Uterus (tissue), 3 donors: ENCODE measurements at regions not wholly inside any gene's neighbourhood (a gene's known extent, or its start where the extent isn't known, plus 50 kb on each side); places are given as distances from the start of the nearest gene placed in this dataset.

Experiments used
- DNase-seq, 2 donors: peaks; one replicate each; pipeline ENCODE4 v3.0.0-alpha.2; 2019 to 2020
- H3K27ac ChIP-seq, 2 donors: fragments of 200-600 bp; sonication (generic); 1 replicate in 1 of 2; 2 replicates in 1 of 2; pipeline ENCODE4 v1.5.1; 2016 to 2018
- H3K27me3 ChIP-seq, 2 donors: fragments of 200-600 bp; sonication (generic); one replicate each; pipeline ENCODE4 v1.5.1; 2018 to 2019; ENCODE audit warnings: control low read depth in 1 of 2
- H3K36me3 ChIP-seq, 2 donors: fragments of 200-600 bp; sonication (generic); one replicate each; pipeline ENCODE4 v1.5.1; 2019; ENCODE audit warnings: control low read depth in 1 of 2
- H3K4me1 ChIP-seq, 2 donors: fragments of 200-600 bp; sonication (generic); one replicate each; pipeline ENCODE4 v1.5.1; 2018 to 2019; ENCODE audit warnings: control low read depth in 1 of 2
- H3K4me3 ChIP-seq, 2 donors: fragments of 200-600 bp; sonication (generic); 1 replicate in 1 of 2; 2 replicates in 1 of 2; pipeline ENCODE4 v1.5.1; 2018 to 2019; ENCODE audit warnings: mild to moderate bottlenecking in 1 of 2
- H3K9me3 ChIP-seq, 2 donors: fragments of 200-600 bp; sonication (generic); one replicate each; pipeline ENCODE4 v1.5.1; 2019; ENCODE audit warnings: control low read depth in 1 of 2
- POLR2A ChIP-seq, 2 donors: fragments of 450-650 bp; IDR thresholded peaks; one replicate each; pipeline ENCODE4 v1.6.1; 2016; ENCODE audit warnings: antibody characterized with exemption in 2 of 2, mild to moderate bottlenecking in 1 of 2, moderate library complexity in 1 of 2
- intact Hi-C: fragments of 100-400 bp; cut with DNase I; formaldehyde crosslinking; loops from one replicate; pipeline ENCODE4 v1.15.1; 2023; ENCODE audit warnings: low total_unique reads
- TF ChIP-seq, protein P1 (sequence below), 4 experiments: fragments of 200-600 bp in 2 of 4; fragments of 450-650 bp in 2 of 4; sonication (generic) in 2 of 4; IDR thresholded peaks; one replicate each; pipeline ENCODE4 v1.5.1; 2016 to 2019; ENCODE audit warnings: antibody characterized with exemption in 4 of 4, mild to moderate bottlenecking in 2 of 4, moderate library complexity in 1 of 4
- donor health status: DM: yes; HTN: yes; CAD: no.

DNA sequence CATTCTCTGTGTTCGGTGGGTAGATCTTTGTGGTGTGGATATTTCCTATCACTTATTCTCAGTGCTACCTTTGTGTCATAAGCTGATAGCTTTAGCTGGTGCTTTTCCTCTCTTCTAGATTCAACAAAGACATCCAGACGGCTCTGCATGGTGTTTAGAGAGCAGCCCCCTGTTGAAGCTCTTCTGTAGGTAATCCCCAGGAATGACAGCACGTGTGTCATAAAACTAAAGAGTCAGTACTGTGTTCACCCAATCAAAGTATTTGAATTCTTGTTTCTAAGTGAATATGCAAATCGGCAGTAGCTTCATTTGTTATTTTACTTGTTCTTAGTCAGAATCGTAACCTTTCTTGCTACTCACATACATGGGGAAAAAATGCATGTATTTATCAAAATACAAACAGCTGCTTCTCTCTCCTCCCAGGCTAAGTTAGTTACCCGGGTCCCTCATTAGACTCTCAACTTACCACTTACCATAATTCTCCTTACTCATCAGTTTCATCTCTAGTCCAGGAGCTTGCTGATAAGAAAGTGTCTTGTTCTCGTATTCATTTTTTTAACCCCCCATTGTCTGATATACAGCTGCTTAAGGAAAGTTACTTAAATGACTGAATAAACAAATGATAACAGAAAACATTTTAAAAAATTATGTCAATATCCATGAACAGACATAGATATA is 1696.0 kb upstream of the WWC1 start:
- Histone ChIP-seq H3K27ac (no peak overlapping the region), H3K36me3 (no peaks in the 10 kb centered on the region), H3K4me3 (no peak overlapping the region), H3K4me1 (no peaks in the 10 kb centered on the region), H3K9me3 (no peaks in the 10 kb centered on the region), H3K27me3 (no peaks in the 10 kb centered on the region)
- TF ChIP-seq, protein P1, sequence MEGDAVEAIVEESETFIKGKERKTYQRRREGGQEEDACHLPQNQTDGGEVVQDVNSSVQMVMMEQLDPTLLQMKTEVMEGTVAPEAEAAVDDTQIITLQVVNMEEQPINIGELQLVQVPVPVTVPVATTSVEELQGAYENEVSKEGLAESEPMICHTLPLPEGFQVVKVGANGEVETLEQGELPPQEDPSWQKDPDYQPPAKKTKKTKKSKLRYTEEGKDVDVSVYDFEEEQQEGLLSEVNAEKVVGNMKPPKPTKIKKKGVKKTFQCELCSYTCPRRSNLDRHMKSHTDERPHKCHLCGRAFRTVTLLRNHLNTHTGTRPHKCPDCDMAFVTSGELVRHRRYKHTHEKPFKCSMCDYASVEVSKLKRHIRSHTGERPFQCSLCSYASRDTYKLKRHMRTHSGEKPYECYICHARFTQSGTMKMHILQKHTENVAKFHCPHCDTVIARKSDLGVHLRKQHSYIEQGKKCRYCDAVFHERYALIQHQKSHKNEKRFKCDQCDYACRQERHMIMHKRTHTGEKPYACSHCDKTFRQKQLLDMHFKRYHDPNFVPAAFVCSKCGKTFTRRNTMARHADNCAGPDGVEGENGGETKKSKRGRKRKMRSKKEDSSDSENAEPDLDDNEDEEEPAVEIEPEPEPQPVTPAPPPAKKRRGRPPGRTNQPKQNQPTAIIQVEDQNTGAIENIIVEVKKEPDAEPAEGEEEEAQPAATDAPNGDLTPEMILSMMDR (IDR thresholded peaks at IDR 0.05): no peak
- no peak for TF ChIP-seq POLR2A (IDR thresholded peaks at IDR 0.05)
- intact Hi-C loops: no loop called here
- no peak for DNase-seq

DNA sequence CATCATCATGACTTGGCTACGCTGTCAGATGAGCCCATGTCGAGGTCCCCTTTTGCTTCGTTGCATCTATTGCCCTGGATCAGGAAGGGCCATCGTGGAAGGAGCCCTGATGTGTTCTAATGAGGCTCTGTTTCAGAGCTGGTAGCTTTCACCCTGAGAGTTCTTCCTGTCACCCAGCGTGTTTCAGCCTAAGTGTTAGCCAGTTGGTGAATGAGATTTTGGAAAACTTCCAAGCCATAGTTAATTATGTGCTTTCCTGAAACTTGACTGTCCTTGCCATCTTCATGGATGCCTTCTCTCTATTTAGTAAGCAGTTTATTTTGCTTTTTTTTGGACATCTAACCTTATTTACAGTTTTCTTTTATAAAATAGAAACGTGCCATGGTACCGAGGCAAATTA is 1695.4 kb upstream of the WWC1 start:
- Histone ChIP-seq H3K27ac (no peak overlapping the region), H3K4me3 (no peak overlapping the region), H3K4me1 (no peaks in the 10 kb centered on the region), H3K36me3 (no peaks in the 10 kb centered on the region), H3K9me3 (no peaks in the 10 kb centered on the region), H3K27me3 (no peaks in the 10 kb centered on the region)
- TF ChIP-seq, protein P1 (IDR thresholded peaks at IDR 0.05): no peak
- intact Hi-C loops: no loop called here
- DNase-seq: no peak

DNA sequence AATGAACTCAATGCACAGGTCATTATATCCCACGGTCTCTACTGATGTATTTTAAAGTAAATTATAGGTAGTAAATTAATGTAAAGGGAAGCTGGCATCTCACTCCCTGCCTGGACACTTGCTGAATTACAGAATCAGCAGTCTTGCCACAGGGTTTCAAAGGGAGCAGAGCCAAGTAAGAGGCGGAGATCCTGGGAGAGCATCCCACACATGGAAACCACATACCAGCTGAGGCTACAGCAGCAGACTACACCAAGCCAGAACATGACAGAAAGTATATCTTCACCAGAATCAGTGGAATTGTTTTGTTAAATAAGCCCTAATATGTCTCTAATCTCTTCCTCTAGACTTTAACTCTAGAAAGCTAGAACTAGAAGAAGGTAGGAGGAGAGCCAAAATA is 1689.2 kb upstream of the WWC1 start:
- intact Hi-C loops: no loop called here
- H3K36me3 ChIP-seq: no peaks in the 10 kb centered on the region
- DNase-seq: no peak
- no peak overlapping the region for H3K27ac ChIP-seq
- no peak overlapping the region for H3K4me3 ChIP-seq
- TF ChIP-seq POLR2A (IDR thresholded peaks at IDR 0.05): no peak
- TF ChIP-seq, protein P1 (IDR thresholded peaks at IDR 0.05): no peak
- H3K9me3 ChIP-seq: no peaks in the 10 kb centered on the region
- no peaks in the 10 kb centered on the region for H3K27me3 ChIP-seq
- H3K4me1 ChIP-seq: no peaks in the 10 kb centered on the region

DNA sequence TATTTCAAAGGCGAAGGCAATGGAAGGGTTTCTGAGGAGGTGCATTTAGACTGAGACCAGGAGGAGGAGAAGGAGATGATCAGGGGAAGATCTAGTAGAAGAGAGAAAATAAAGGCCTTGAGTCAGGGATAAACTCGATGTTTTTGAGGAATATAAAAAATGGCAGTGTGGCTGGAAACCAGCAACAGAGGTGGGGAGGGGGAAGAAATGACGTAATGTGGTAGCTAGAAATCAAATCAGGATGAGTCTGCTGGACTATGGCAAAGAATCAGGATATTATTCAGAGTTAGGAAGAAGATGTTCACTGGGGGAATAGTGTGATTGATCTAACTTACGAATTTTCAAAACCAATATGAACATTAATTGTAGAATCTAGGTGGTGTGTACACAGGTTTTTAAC is 1673.9 kb upstream of the WWC1 start:
- no peaks in the 10 kb centered on the region for H3K36me3 ChIP-seq
- H3K27ac ChIP-seq: no peak overlapping the region
- no peak overlapping the region for H3K4me3 ChIP-seq
- TF ChIP-seq POLR2A (IDR thresholded peaks at IDR 0.05): no peak
- no peaks in the 10 kb centered on the region for H3K9me3 ChIP-seq
- no peak for DNase-seq
- no peaks in the 10 kb centered on the region for H3K4me1 ChIP-seq
- no peaks in the 10 kb centered on the region for H3K27me3 ChIP-seq
- intact Hi-C loops: no loop called here

DNA sequence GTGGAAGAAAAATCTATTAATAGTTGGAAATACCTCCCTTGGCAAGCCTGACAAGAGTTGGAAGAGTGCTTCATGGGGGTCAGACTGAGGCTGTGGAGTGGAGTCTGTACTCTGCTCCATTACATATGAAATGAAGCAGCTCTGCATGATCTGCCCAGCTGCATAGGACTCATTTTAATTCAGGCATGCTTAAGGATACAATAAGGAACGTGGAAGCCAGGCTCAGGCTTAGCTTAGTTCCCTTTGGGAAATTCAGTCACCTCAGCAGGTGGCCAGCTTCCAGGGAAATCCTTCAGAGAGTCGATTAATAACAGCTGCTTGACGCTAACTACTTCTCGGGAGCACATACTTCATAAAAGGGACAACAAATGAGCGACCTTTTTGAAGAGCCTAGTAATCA is 1672.9 kb upstream of the WWC1 start:
- intact Hi-C loops: no loop called here
- DNase-seq: no peak
- TF ChIP-seq, protein P1 (IDR thresholded peaks at IDR 0.05): no peak
- TF ChIP-seq POLR2A (IDR thresholded peaks at IDR 0.05): no peak
- no peaks in the 10 kb centered on the region for H3K27me3 ChIP-seq
- no peak overlapping the region for H3K27ac ChIP-seq
- no peaks in the 10 kb centered on the region for H3K36me3 ChIP-seq
- no peaks in the 10 kb centered on the region for H3K9me3 ChIP-seq
- no peak overlapping the region for H3K4me3 ChIP-seq
- H3K4me1 ChIP-seq: no peaks in the 10 kb centered on the region

DNA sequence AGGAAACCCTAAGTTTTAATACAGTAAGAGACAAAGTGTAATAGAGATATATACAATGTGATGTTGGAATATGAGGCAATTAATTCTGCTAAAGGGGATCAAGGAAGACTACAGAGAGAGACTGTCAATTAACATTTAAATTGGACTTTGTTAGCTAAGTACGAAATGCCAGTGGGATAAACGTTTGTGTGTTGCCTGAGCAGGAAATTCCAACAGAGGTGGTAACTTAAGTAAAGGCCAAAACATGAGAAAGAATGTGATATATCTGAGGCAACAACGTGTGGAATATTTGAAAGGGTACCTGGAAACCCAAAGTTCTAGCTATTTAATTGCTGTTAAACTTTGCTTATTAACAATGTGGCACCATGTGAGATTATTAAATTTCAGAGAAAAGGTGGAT is 1666.9 kb upstream of the WWC1 start:
- H3K4me1 ChIP-seq: no peaks in the 10 kb centered on the region
- no peak overlapping the region for H3K27ac ChIP-seq
- no peak overlapping the region for H3K4me3 ChIP-seq
- TF ChIP-seq POLR2A (IDR thresholded peaks at IDR 0.05): no peak
- TF ChIP-seq, protein P1 (IDR thresholded peaks at IDR 0.05): no peak
- H3K9me3 ChIP-seq: no peaks in the 10 kb centered on the region
- intact Hi-C loops: no loop called here
- no peak for DNase-seq
- no peaks in the 10 kb centered on the region for H3K36me3 ChIP-seq
- H3K27me3 ChIP-seq: no peaks in the 10 kb centered on the region
